ENCODE measurements at regions not wholly inside any gene's neighbourhood (a gene's known extent, or its start where the extent isn't known, plus 50 kb on each side); places are given as distances from the start of the nearest gene placed in this dataset.

- Histone ChIP-seq H3K9ac (ENCODE audit: low read length) (no peak overlapping the region), H3K36me3 (ENCODE audit: control insufficient read depth, insufficient read depth, low read length, severe bottlenecking) (no peaks in the 10 kb centered on the region), H3K9me3 (ENCODE audit: control insufficient read depth, low read length) (peaks cover 4% of the 10 kb centered on the region), H3K4me3 (ENCODE audit: low read length) (no peak overlapping the region), H3K4me1 (ENCODE audit: control insufficient read depth, insufficient read depth, low read length) (no peaks in the 10 kb centered on the region), H3K27me3 (replicated peaks; ENCODE audit: control insufficient read depth, insufficient read depth, low read length) (no peaks in the 10 kb centered on the region)
- no peak for DNase-seq (ENCODE audit: low read depth)
Observed at GRCh38 chr21:40936178-40936577, 89.2 kb upstream of the DSCAM start.

GRCh38 chr21:40936771-40937261 is 89.9 kb upstream of the DSCAM start:
- DNase-seq (ENCODE audit: low read depth): no peak
- Histone ChIP-seq H3K4me1 (ENCODE audit: control insufficient read depth, insufficient read depth, low read length) (no peaks in the 10 kb centered on the region), H3K9me3 (ENCODE audit: control insufficient read depth, low read length) (peaks cover 2% of the 10 kb centered on the region), H3K36me3 (ENCODE audit: control insufficient read depth, insufficient read depth, low read length, severe bottlenecking) (no peaks in the 10 kb centered on the region), H3K4me3 (ENCODE audit: low read length) (no peak overlapping the region), H3K9ac (ENCODE audit: low read length) (no peak overlapping the region), H3K27me3 (replicated peaks; ENCODE audit: control insufficient read depth, insufficient read depth, low read length) (no peaks in the 10 kb centered on the region)

GRCh38 chr21:40938078-40938477 is 91.1 kb upstream of the DSCAM start:
- Histone ChIP-seq H3K27me3 (replicated peaks; ENCODE audit: control insufficient read depth, insufficient read depth, low read length) (no peaks in the 10 kb centered on the region), H3K36me3 (ENCODE audit: control insufficient read depth, insufficient read depth, low read length, severe bottlenecking) (no peaks in the 10 kb centered on the region), H3K9ac (ENCODE audit: low read length) (no peak overlapping the region), H3K9me3 (ENCODE audit: control insufficient read depth, low read length) (peaks cover 4% of the 10 kb centered on the region), H3K4me3 (ENCODE audit: low read length) (no peak overlapping the region), H3K4me1 (ENCODE audit: control insufficient read depth, insufficient read depth, low read length) (no peaks in the 10 kb centered on the region)
- DNase-seq (ENCODE audit: low read depth): no peak

GRCh38 chr21:40938611-40939010 is 91.7 kb upstream of the DSCAM start:
- peaks cover 4% of the 10 kb centered on the region for H3K9me3 ChIP-seq (ENCODE audit: control insufficient read depth, low read length)
- H3K9ac ChIP-seq (ENCODE audit: low read length): no peak overlapping the region
- no peaks in the 10 kb centered on the region for H3K27me3 ChIP-seq (replicated peaks; ENCODE audit: control insufficient read depth, insufficient read depth, low read length)
- DNase-seq (ENCODE audit: low read depth): no peak
- H3K4me1 ChIP-seq (ENCODE audit: control insufficient read depth, insufficient read depth, low read length): no peaks in the 10 kb centered on the region
- no peak overlapping the region for H3K4me3 ChIP-seq (ENCODE audit: low read length)
- H3K36me3 ChIP-seq (ENCODE audit: control insufficient read depth, insufficient read depth, low read length, severe bottlenecking): no peaks in the 10 kb centered on the region

GRCh38 chr21:40947713-40948112 is 100.8 kb upstream of the DSCAM start:
- Histone ChIP-seq H3K27me3 (replicated peaks; ENCODE audit: control insufficient read depth, insufficient read depth, low read length) (no peaks in the 10 kb centered on the region), H3K36me3 (ENCODE audit: control insufficient read depth, insufficient read depth, low read length, severe bottlenecking) (no peaks in the 10 kb centered on the region), H3K4me3 (ENCODE audit: low read length) (no peak overlapping the region), H3K9ac (ENCODE audit: low read length) (no peak overlapping the region), H3K9me3 (ENCODE audit: control insufficient read depth, low read length) (no peaks in the 10 kb centered on the region), H3K4me1 (ENCODE audit: control insufficient read depth, insufficient read depth, low read length) (no peaks in the 10 kb centered on the region)
- DNase-seq (ENCODE audit: low read depth): no peak

- H3K36me3 ChIP-seq (ENCODE audit: control insufficient read depth, insufficient read depth, low read length, severe bottlenecking): no peaks in the 10 kb centered on the region
- H3K9me3 ChIP-seq (ENCODE audit: control insufficient read depth, low read length): no peaks in the 10 kb centered on the region
- no peak overlapping the region for H3K9ac ChIP-seq (ENCODE audit: low read length)
- no peak for DNase-seq (ENCODE audit: low read depth)
- H3K4me1 ChIP-seq (ENCODE audit: control insufficient read depth, insufficient read depth, low read length): no peaks in the 10 kb centered on the region
- H3K27me3 ChIP-seq (replicated peaks; ENCODE audit: control insufficient read depth, insufficient read depth, low read length): no peaks in the 10 kb centered on the region
- H3K4me3 ChIP-seq (ENCODE audit: low read length): no peak overlapping the region
Observed at GRCh38 chr21:40950970-40951369, 104.0 kb upstream of the DSCAM start.

- Histone ChIP-seq H3K4me3 (ENCODE audit: low read length) (no peak overlapping the region), H3K27me3 (replicated peaks; ENCODE audit: control insufficient read depth, insufficient read depth, low read length) (no peaks in the 10 kb centered on the region), H3K9ac (ENCODE audit: low read length) (no peak overlapping the region), H3K4me1 (ENCODE audit: control insufficient read depth, insufficient read depth, low read length) (no peaks in the 10 kb centered on the region), H3K9me3 (ENCODE audit: control insufficient read depth, low read length) (no peaks in the 10 kb centered on the region), H3K36me3 (ENCODE audit: control insufficient read depth, insufficient read depth, low read length, severe bottlenecking) (no peaks in the 10 kb centered on the region)
- no peak for DNase-seq (ENCODE audit: low read depth)
Observed at GRCh38 chr21:40952551-40953323, 105.8 kb upstream of the DSCAM start.

GRCh38 chr21:40964691-40965090 is 117.7 kb upstream of the DSCAM start:
- Histone ChIP-seq H3K9ac (ENCODE audit: low read length) (no peak overlapping the region), H3K36me3 (ENCODE audit: control insufficient read depth, insufficient read depth, low read length, severe bottlenecking) (no peaks in the 10 kb centered on the region), H3K27me3 (replicated peaks; ENCODE audit: control insufficient read depth, insufficient read depth, low read length) (no peaks in the 10 kb centered on the region), H3K4me3 (ENCODE audit: low read length) (no peak overlapping the region), H3K4me1 (ENCODE audit: control insufficient read depth, insufficient read depth, low read length) (no peaks in the 10 kb centered on the region), H3K9me3 (ENCODE audit: control insufficient read depth, low read length) (no peaks in the 10 kb centered on the region)
- DNase-seq (ENCODE audit: low read depth): peak; percentile 54

- no peak for DNase-seq (ENCODE audit: low read depth)
Observed at GRCh38 chr21:40967771-40968170, 120.8 kb upstream of the DSCAM start.

GRCh38 chr21:40972151-40972550 is 125.2 kb upstream of the DSCAM start:
- Histone ChIP-seq H3K9me3 (ENCODE audit: control insufficient read depth, low read length) (peaks cover 8% of the 10 kb centered on the region), H3K4me3 (ENCODE audit: low read length) (no peak overlapping the region), H3K9ac (ENCODE audit: low read length) (no peak overlapping the region), H3K27me3 (replicated peaks; ENCODE audit: control insufficient read depth, insufficient read depth, low read length) (no peaks in the 10 kb centered on the region), H3K4me1 (ENCODE audit: control insufficient read depth, insufficient read depth, low read length) (no peaks in the 10 kb centered on the region), H3K36me3 (ENCODE audit: control insufficient read depth, insufficient read depth, low read length, severe bottlenecking) (no peaks in the 10 kb centered on the region)
- DNase-seq (ENCODE audit: low read depth): no peak

More at GRCh38 chr21:40967771-40968170, 120.8 kb upstream of the DSCAM start:
- Histone ChIP-seq H3K4me1 (ENCODE audit: control insufficient read depth, insufficient read depth, low read length) (no peaks in the 10 kb centered on the region), H3K36me3 (ENCODE audit: control insufficient read depth, insufficient read depth, low read length, severe bottlenecking) (no peaks in the 10 kb centered on the region), H3K9ac (ENCODE audit: low read length) (no peak overlapping the region), H3K9me3 (ENCODE audit: control insufficient read depth, low read length) (no peaks in the 10 kb centered on the region), H3K27me3 (replicated peaks; ENCODE audit: control insufficient read depth, insufficient read depth, low read length) (no peaks in the 10 kb centered on the region), H3K4me3 (ENCODE audit: low read length) (no peak overlapping the region)

GRCh38 chr21:40976198-40977109 is 129.5 kb upstream of the DSCAM start:
- DNase-seq (ENCODE audit: low read depth): no peak
- no peaks in the 10 kb centered on the region for H3K27me3 ChIP-seq (replicated peaks; ENCODE audit: control insufficient read depth, insufficient read depth, low read length)

More at GRCh38 chr21:40976198-40977109, 129.5 kb upstream of the DSCAM start:
- no peaks in the 10 kb centered on the region for H3K36me3 ChIP-seq (ENCODE audit: control insufficient read depth, insufficient read depth, low read length, severe bottlenecking)
- no peak overlapping the region for H3K9ac ChIP-seq (ENCODE audit: low read length)
- no peak overlapping the region for H3K4me3 ChIP-seq (ENCODE audit: low read length)
- no peaks in the 10 kb centered on the region for H3K4me1 ChIP-seq (ENCODE audit: control insufficient read depth, insufficient read depth, low read length)
- peaks cover 19% of the 10 kb centered on the region for H3K9me3 ChIP-seq (ENCODE audit: control insufficient read depth, low read length)
